ENCODE measurements at regions not wholly inside any gene's neighbourhood (a gene's known extent, or its start where the extent isn't known, plus 50 kb on each side); places are given as distances from the start of the nearest gene placed in this dataset.

DNA sequence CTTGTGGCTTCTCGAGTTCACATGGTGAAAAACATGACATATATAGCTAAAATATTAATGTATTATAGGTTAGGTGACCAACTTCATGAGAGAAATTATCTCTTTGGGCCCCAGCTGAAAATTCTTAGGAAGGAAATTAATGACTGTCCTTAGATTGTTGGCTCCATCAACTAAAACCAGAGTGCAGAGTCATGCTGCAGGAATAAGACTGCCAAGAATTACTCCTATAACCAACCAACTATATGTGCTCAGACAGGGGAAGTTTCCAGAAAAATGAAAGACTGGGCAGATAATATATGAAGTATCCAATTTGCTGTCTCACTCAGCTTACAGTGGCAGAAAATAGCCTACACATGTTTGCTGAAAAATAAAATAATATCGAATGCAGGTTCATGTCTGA, 71.0 kb upstream of the TMEFF2 start:
- TF ChIP-seq, protein P1, sequence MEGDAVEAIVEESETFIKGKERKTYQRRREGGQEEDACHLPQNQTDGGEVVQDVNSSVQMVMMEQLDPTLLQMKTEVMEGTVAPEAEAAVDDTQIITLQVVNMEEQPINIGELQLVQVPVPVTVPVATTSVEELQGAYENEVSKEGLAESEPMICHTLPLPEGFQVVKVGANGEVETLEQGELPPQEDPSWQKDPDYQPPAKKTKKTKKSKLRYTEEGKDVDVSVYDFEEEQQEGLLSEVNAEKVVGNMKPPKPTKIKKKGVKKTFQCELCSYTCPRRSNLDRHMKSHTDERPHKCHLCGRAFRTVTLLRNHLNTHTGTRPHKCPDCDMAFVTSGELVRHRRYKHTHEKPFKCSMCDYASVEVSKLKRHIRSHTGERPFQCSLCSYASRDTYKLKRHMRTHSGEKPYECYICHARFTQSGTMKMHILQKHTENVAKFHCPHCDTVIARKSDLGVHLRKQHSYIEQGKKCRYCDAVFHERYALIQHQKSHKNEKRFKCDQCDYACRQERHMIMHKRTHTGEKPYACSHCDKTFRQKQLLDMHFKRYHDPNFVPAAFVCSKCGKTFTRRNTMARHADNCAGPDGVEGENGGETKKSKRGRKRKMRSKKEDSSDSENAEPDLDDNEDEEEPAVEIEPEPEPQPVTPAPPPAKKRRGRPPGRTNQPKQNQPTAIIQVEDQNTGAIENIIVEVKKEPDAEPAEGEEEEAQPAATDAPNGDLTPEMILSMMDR (IDR thresholded peaks at IDR 0.05; ENCODE audit: insufficient read depth, low read depth, low read length): no peak
- H3K4me3 ChIP-seq (ENCODE audit: low read depth, low read length): no peak overlapping the region
- DNase-seq (ENCODE audit: low read depth): no peak

DNA sequence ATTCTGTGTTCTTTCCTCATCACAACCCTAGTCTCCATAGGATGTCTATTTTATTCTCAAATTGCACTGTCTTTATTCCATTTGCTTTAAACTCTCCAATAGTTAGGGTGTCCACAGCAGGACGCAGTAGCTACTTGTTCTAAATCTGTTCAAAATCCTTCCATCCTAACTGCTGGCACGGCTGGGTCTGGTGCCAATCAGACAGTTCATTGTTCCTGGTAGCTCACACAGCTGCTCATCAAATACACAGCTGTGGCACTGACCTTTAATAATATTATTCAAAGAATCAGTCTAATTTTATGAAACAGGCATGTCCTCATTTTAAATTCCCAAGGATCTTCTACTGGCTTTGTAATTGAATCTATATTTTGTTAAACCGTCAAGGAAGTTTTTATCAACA, 59.7 kb upstream of the TMEFF2 start:
- no peak for DNase-seq (ENCODE audit: low read depth)
- H3K4me3 ChIP-seq (ENCODE audit: low read depth, low read length): no peak overlapping the region
- TF ChIP-seq, protein P1 (IDR thresholded peaks at IDR 0.05; ENCODE audit: insufficient read depth, low read depth, low read length): no peak

DNA sequence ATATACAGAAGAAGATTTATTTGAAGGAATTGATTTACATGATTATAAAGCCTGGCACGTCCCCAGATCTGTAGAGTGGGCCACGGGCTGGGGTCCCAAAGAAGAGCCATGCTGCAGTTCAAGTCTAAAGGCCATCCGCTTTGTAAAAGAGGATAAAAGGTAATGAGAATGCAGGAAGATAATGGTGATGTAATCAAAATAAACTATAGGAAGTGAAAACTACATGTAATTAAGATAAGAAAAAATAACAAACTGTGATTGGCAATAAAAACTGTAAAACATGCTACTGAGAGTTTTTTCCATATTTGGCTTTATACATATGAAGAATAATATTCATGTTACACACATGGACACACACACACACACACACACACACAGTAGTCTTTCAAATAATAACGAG, 59.0 kb upstream of the TMEFF2 start:
- H3K4me3 ChIP-seq (ENCODE audit: low read depth, low read length): no peak overlapping the region
- DNase-seq (ENCODE audit: low read depth): no peak
- TF ChIP-seq, protein P1 (IDR thresholded peaks at IDR 0.05; ENCODE audit: insufficient read depth, low read depth, low read length): no peak

DNA sequence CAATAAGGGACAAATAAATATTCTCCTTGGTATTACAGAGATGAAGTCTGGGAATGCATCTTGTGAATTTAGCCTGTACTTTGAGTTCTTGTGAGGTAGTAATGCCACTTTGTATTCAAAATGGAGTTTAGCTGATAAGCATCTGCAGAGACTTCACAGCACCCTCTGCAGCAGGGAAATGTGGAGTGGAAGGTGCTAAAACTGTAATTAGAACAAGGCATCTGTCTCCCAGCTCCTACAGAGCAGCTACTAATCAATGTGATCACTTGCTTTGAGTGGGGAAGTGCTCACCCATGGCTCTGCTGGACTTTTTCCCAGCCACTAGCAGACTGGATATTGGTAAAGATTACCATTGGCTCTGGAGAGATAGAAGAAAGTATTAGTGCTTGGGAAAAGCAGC, 56.2 kb upstream of the TMEFF2 start:
- TF ChIP-seq, protein P1 (IDR thresholded peaks at IDR 0.05; ENCODE audit: insufficient read depth, low read depth, low read length): no peak
- no peak overlapping the region for H3K4me3 ChIP-seq (ENCODE audit: low read depth, low read length)
- no peak for DNase-seq (ENCODE audit: low read depth)

DNA sequence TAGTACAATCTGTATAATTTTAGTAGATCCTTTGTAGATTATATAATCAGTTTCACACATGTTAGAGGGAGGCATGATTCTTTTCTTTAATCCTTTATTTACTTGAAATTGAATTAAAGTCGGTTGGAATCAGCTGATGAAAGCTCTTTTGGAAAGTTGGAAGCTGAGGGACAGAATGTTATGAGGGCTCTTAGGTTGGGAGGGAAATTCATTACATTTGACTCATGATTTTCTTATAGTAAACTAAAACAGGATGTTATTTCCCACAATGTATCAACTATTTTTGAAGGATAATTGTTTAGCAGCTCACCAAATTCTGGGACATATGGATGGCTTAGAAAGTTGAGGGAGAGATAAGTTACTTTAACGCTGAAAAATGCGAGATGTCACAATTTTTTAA, 52.7 kb upstream of the TMEFF2 start:
- no peak overlapping the region for H3K4me3 ChIP-seq (ENCODE audit: low read depth, low read length)
- TF ChIP-seq, protein P1 (IDR thresholded peaks at IDR 0.05; ENCODE audit: insufficient read depth, low read depth, low read length): no peak
- DNase-seq (ENCODE audit: low read depth): no peak

DNA sequence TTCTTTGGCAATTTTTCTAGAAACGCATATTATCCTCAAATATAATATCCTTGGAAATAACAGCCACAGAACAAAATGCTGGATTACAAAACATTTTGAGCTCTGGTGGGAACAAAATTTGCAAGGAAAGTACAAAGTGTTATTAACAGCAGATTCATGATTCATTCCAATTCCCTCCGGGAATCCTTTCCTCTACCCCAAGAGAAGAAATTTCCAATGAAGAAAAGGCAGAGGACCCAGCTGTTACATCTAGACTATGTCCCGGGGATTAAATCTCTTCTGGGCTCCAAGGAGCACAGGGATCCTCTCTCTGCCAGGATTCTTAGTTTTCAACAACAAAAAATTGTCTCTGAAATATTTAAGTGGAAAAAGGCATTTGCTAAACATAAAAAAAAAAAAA, 51.6 kb upstream of the TMEFF2 start:
- TF ChIP-seq, protein P1 (IDR thresholded peaks at IDR 0.05; ENCODE audit: insufficient read depth, low read depth, low read length): no peak
- no peak overlapping the region for H3K4me3 ChIP-seq (ENCODE audit: low read depth, low read length)
- DNase-seq (ENCODE audit: low read depth): no peak

DNA sequence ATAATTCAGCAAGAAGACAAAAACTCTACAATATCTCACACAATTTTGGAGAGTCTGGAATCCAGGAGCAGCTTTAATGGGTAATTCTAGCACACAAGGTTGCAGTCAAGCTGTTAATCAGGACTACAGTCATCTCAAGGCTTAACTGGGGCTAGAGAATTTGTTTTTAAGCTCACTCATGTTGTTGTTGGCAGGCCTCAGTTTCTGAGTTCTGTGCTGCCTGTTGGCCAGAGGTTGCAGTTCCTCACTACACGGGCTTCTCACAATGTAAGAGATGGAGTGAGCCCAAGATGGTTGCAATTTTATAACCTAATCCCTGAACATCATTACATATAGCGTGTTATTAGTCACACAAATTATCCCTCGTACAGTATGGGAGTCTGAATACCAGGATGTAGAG, 50.6 kb upstream of the TMEFF2 start:
- H3K4me3 ChIP-seq (ENCODE audit: low read depth, low read length): no peak overlapping the region
- peak; percentile 4 for DNase-seq (ENCODE audit: low read depth)
- TF ChIP-seq, protein P1 (IDR thresholded peaks at IDR 0.05; ENCODE audit: insufficient read depth, low read depth, low read length): no peak

Data from fibroblast of villous mesenchyme (primary cell).